ENCODE measurements at regions not wholly inside any gene's neighbourhood (a gene's known extent, or its start where the extent isn't known, plus 50 kb on each side); places are given as distances from the start of the nearest gene placed in this dataset.

- no peak for TF ChIP-seq RELA (CRISPR knock-in tag; IDR thresholded peaks at IDR 0.05)
- no peak for TF ChIP-seq NBN (conservative IDR thresholded peaks at IDR 0.05)
- no peak for TF ChIP-seq GABPA (IDR thresholded peaks at IDR 0.05; ENCODE audit: low read depth, low read length)
- TF ChIP-seq GABPA (CRISPR knock-in tag; IDR thresholded peaks at IDR 0.05; ENCODE audit: low read depth) = no peak
- no peak for TF ChIP-seq MTA3 (CRISPR knock-in tag; IDR thresholded peaks at IDR 0.05)
- TF ChIP-seq, protein P1, sequence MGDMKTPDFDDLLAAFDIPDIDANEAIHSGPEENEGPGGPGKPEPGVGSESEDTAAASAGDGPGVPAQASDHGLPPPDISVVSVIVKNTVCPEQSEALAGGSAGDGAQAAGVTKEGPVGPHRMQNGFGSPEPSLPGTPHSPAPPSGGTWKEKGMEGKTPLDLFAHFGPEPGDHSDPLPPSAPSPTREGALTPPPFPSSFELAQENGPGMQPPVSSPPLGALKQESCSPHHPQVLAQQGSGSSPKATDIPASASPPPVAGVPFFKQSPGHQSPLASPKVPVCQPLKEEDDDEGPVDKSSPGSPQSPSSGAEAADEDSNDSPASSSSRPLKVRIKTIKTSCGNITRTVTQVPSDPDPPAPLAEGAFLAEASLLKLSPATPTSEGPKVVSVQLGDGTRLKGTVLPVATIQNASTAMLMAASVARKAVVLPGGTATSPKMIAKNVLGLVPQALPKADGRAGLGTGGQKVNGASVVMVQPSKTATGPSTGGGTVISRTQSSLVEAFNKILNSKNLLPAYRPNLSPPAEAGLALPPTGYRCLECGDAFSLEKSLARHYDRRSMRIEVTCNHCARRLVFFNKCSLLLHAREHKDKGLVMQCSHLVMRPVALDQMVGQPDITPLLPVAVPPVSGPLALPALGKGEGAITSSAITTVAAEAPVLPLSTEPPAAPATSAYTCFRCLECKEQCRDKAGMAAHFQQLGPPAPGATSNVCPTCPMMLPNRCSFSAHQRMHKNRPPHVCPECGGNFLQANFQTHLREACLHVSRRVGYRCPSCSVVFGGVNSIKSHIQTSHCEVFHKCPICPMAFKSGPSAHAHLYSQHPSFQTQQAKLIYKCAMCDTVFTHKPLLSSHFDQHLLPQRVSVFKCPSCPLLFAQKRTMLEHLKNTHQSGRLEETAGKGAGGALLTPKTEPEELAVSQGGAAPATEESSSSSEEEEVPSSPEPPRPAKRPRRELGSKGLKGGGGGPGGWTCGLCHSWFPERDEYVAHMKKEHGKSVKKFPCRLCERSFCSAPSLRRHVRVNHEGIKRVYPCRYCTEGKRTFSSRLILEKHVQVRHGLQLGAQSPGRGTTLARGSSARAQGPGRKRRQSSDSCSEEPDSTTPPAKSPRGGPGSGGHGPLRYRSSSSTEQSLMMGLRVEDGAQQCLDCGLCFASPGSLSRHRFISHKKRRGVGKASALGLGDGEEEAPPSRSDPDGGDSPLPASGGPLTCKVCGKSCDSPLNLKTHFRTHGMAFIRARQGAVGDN (CRISPR knock-in tag; IDR thresholded peaks at IDR 0.05) = no peak
- no peak for TF ChIP-seq RFXANK (CRISPR knock-in tag; IDR thresholded peaks at IDR 0.05)
- no peak for TF ChIP-seq ATF2 (CRISPR knock-in tag; IDR thresholded peaks at IDR 0.05)
- TF ChIP-seq AHDC1 (CRISPR knock-in tag; IDR thresholded peaks at IDR 0.05; ENCODE audit: borderline replicate concordance) = no peak
- no peak for TF ChIP-seq CBFB (CRISPR knock-in tag; IDR thresholded peaks at IDR 0.05)
- no peak for TF ChIP-seq CBX2 (IDR thresholded peaks at IDR 0.05; ENCODE audit: low read depth, low read length)
- TF ChIP-seq CBX2 (CRISPR knock-in tag; IDR thresholded peaks at IDR 0.05; ENCODE audit: low read depth) = no peak
- TF ChIP-seq ZNF274 (CRISPR knock-in tag; IDR thresholded peaks at IDR 0.05) = no peak
- TF ChIP-seq MYNN (CRISPR knock-in tag; IDR thresholded peaks at IDR 0.05; ENCODE audit: low read depth) = no peak
- no peak for TF ChIP-seq POLR2AphosphoS5 (IDR thresholded peaks at IDR 0.05; ENCODE audit: low read depth, low read length)
- no peak for TF ChIP-seq JUND (CRISPR knock-in tag; IDR thresholded peaks at IDR 0.05)
Measured at GRCh38 chr13:65112531-65112941, 2117.6 kb downstream of the PCDH9 start.
